ENCODE measurements at regions not wholly inside any gene's neighbourhood (a gene's known extent, or its start where the extent isn't known, plus 50 kb on each side); places are given as distances from the start of the nearest gene placed in this dataset.

DNA sequence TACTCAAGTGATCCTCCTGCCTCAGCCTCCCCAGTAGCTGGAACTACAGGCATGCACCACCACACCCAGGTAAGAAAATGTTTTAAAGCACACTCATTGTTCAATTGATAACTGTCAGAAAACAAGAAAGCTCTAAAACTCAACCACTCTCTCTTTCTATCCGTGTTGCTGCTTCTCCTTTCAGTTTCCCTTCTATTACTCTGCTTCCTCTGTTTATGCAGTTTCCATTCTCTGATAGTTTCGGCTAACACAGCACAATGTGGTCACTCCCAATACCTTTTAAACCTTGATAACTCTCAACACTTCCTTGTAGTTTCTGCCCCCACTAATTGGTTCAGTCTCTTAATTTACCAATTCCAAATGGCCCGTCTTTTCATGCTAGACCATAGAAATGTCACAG, 59.2 kb upstream of the NR4A3 start:
- TF ChIP-seq REST (IDR thresholded peaks at IDR 0.05; ENCODE audit: insufficient replicate concordance, low read depth): no peak
- TF ChIP-seq CTCF (IDR thresholded peaks at IDR 0.05; ENCODE audit: insufficient read depth, low read length): no peak
- TF ChIP-seq POLR2AphosphoS5 (IDR thresholded peaks at IDR 0.05; ENCODE audit: low read depth): no peak

Measured in HL-60 (cell line).